Pons (tissue), 1 donor: ENCODE measurements at regions not wholly inside any gene's neighbourhood (a gene's known extent, or its start where the extent isn't known, plus 50 kb on each side); places are given as distances from the start of the nearest gene placed in this dataset.
"Not testable (repeated sequence)": the region's sequence is repeated elsewhere in the genome, so short reads cannot be mapped to it uniquely, and the experiment has no call there.

Source experiments
- DNase-seq: peaks from one replicate; pipeline ENCODE4 v3.0.0-alpha.2; 2016; ENCODE audit warnings: low spot score

- DNase-seq, result no peak
These were observed 83.3 kb downstream of the CPZ start for GRCh38 chr4:8675906-8676305.

GRCh38 chr4:8675383-8675782, 82.8 kb downstream of the CPZ start:
- DNase-seq, result no peak

DNA sequence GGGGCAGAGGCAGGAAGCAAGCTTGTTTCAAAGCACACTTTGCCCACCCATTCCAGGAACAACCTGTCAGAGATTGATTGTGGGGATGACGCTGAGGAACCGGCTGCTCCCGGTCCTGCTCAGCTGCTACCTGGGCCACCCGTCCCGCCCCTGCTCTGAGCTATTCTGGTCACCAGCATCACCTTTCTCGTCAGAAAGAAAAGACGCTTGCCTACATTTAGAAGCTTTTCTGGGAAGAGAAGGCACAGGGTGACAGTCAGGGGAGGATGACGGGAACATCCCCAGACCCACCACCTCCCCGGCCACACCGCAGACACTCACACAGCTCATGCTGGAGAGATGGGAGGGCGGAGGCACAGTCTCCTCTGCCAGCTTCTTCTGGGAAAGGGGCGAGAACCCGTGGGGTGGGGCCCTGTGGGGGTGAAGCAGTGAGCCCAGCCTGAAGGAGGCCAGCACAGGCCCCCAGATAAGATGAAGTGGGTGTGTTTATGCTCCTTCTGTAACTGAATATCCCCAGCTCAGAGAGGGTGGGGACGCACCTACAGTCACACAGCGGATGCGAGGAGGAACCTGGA, 81.8 kb downstream of the CPZ start:
- no peak for DNase-seq

DNA sequence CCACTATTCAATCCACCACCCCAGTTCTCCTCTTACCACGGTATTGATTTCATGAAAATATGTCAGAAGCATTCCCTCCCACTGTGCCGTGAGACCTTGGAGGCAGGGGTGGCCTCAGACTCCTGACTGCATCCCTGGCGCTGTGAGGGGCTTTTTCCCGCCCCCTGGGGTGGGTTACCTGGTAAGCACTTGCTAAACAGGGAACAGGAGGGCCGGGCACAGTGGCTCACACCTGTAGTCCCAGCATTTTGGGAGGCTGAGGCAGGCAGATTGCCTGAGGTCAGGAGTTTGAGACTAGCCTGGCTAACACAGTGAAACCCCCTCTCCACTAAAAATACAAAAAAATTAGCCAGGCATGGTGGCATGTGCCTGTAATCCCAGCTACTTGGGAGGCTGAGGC, 80.5 kb downstream of the CPZ start:
- not testable (repeated sequence) for DNase-seq

DNA sequence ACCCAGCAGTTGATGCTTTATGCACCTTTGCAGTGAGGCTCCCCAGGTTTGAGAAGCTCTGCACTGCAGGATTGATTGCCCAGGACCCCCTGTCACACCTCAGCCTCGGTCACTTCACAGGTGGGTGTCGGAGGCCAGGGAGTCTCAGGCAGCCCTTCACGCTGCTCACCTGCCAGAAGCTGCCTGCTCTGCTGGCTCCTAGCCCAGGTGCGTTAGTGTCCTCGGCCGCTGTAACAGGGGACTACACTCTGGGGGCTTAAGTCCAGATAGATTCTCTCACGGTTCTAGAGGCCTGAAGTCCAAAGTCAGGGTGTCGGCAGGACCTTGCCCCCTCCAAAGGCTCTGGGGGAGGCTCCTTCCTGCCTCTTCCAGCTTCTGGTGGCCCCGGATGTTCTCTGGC, 79.9 kb downstream of the CPZ start:
- no peak for DNase-seq

DNA sequence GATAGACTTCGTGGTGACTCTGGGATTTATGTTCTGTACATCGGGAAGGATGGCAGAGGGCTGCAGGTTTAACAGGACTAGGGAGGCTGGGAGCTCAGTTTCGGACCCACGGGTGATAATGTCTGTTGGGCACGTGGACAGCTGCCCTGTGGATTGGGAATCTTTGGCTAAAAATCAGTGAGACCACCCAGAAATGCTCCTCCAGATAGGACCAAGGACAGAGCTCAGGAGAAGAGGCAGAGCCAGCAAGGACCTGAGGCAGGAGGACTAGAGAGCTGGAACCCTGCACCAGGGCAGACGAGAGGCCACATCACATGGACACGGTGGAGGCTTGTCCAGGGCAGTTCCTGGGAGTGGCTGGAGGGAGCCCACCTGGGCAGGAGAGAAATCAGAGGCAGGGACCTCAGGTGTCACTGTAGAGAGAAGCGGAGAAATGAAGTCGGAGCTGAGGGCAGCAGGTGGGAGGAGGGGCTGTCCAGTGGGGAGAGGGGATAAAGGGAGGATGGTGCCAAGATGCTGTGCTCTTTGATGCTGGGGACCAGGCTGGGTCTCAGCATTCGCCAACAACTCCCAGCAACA, 79.2 kb downstream of the CPZ start:
- no peak for DNase-seq
